HG03469 (cell line): ENCODE measurements at regions not wholly inside any gene's neighbourhood (a gene's known extent, or its start where the extent isn't known, plus 50 kb on each side); places are given as distances from the start of the nearest gene placed in this dataset.
"Not testable (repeated sequence)": the region's sequence is repeated elsewhere in the genome, so short reads cannot be mapped to it uniquely, and the experiment has no call there.

ENCODE experiments used
- ATAC-seq: cut with Tn5 transposase; IDR thresholded peaks from one replicate; pipeline ENCODE4 v1.9.1; 2021; ENCODE audit warnings: mild to moderate bottlenecking, moderate library complexity, moderate number of reproducible peaks; ENCODE audit not compliant: unreplicated experiment

GRCh38 chr6:102832021-102832420, 1438.5 kb downstream of the GRIK2 start:
- ATAC-seq = no peak

- no peak for ATAC-seq
Observed at GRCh38 chr6:102820098-102820497, 1426.6 kb downstream of the GRIK2 start.

- ATAC-seq = no peak
Observed at GRCh38 chr6:102815207-102815606, 1421.7 kb downstream of the GRIK2 start.

- ATAC-seq = no peak
Observed at GRCh38 chr6:102813489-102814275, 1420.2 kb downstream of the GRIK2 start.

- no peak for ATAC-seq
Observed at GRCh38 chr6:102812242-102812641, 1418.7 kb downstream of the GRIK2 start.

GRCh38 chr6:102808944-102809505, 1415.5 kb downstream of the GRIK2 start:
- not testable (repeated sequence) for ATAC-seq

GRCh38 chr6:102799051-102799450, 1405.5 kb downstream of the GRIK2 start:
- ATAC-seq = no peak

- no peak for ATAC-seq
Observed at GRCh38 chr6:102798636-102799035, 1405.1 kb downstream of the GRIK2 start.

GRCh38 chr6:102793752-102794151, 1400.2 kb downstream of the GRIK2 start:
- ATAC-seq = no peak

GRCh38 chr6:102774326-102774725, 1380.8 kb downstream of the GRIK2 start:
- ATAC-seq = no peak

GRCh38 chr6:102773636-102774035, 1380.1 kb downstream of the GRIK2 start:
- ATAC-seq = no peak

GRCh38 chr6:102766963-102767362, 1373.5 kb downstream of the GRIK2 start:
- ATAC-seq = no peak

- ATAC-seq = no peak
Observed at GRCh38 chr6:102764317-102764716, 1370.8 kb downstream of the GRIK2 start.

- ATAC-seq = no peak
Observed at GRCh38 chr6:102763891-102764290, 1370.4 kb downstream of the GRIK2 start.

GRCh38 chr6:102761872-102762271, 1368.4 kb downstream of the GRIK2 start:
- ATAC-seq = no peak

GRCh38 chr6:102759415-102759814, 1365.9 kb downstream of the GRIK2 start:
- ATAC-seq = no peak

- ATAC-seq = not testable (repeated sequence)
Observed at GRCh38 chr6:102758536-102758935, 1365.0 kb downstream of the GRIK2 start.

GRCh38 chr6:102749210-102749971, 1355.9 kb downstream of the GRIK2 start:
- ATAC-seq = no peak

GRCh38 chr6:102746941-102747340, 1353.4 kb downstream of the GRIK2 start:
- ATAC-seq = no peak

- ATAC-seq = no peak
Observed at GRCh38 chr6:102742754-102743356, 1349.3 kb downstream of the GRIK2 start.

- ATAC-seq = no peak
Observed at GRCh38 chr6:102742028-102742427, 1348.5 kb downstream of the GRIK2 start.
